ENCODE measurements at regions not wholly inside any gene's neighbourhood (a gene's known extent, or its start where the extent isn't known, plus 50 kb on each side); places are given as distances from the start of the nearest gene placed in this dataset.

GRCh38 chr16:18055411-18055916 is 281.1 kb downstream of the NPIPA8 start:
- DNase-seq: no peak
- H3K27me3 Mint-ChIP-seq: peaks cover 7% of the 10 kb centered on the region
- ATAC-seq: no peak
- no peaks in the 10 kb centered on the region for H3K9me3 Mint-ChIP-seq
- no peaks in the 10 kb centered on the region for H3K4me1 Mint-ChIP-seq
- H3K4me3 Mint-ChIP-seq: no peak overlapping the region
- no peaks in the 10 kb centered on the region for H3K36me3 Mint-ChIP-seq (ENCODE audit: low read depth)
- H3K27ac Mint-ChIP-seq: no peak overlapping the region

DNA sequence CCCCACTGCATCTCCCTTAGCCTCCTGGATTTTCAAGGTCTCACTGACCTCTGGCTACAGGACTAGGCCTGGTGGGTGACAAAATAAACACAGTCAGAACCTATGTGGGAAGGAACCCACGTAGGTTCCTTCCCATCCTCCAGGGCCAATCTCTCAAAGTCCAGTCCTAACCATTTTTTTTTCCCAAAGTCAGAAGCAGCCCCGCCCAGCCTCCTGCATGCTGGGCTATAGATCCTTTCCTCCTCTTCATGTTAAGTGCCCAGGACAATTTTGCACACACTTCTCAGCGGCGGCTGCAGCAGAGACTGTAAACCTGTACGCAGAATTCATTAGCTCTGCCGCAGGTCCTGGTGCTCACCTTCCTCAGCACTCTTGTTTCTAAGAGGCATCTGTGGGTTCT is 285.8 kb downstream of the NPIPA8 start:
- no peak overlapping the region for H3K4me3 Mint-ChIP-seq
- no peaks in the 10 kb centered on the region for H3K9me3 Mint-ChIP-seq
- no peaks in the 10 kb centered on the region for H3K4me1 Mint-ChIP-seq
- ATAC-seq (no peak), DNase-seq (no peak)
- no peak overlapping the region for H3K27ac Mint-ChIP-seq
- no peaks in the 10 kb centered on the region for H3K36me3 Mint-ChIP-seq (ENCODE audit: low read depth)
- H3K27me3 Mint-ChIP-seq: no peaks in the 10 kb centered on the region

GRCh38 chr16:18050234-18050633 is 286.3 kb downstream of the NPIPA8 start:
- no peak for DNase-seq
- Mint-ChIP-seq H3K36me3 (ENCODE audit: low read depth) (no peaks in the 10 kb centered on the region), H3K9me3 (no peaks in the 10 kb centered on the region), H3K4me1 (no peaks in the 10 kb centered on the region), H3K4me3 (no peak overlapping the region), H3K27me3 (no peaks in the 10 kb centered on the region), H3K27ac (no peak overlapping the region)
- ATAC-seq: no peak

- Mint-ChIP-seq H3K27ac (no peak overlapping the region), H3K36me3 (ENCODE audit: low read depth) (no peaks in the 10 kb centered on the region), H3K27me3 (no peaks in the 10 kb centered on the region), H3K4me1 (no peaks in the 10 kb centered on the region), H3K4me3 (no peak overlapping the region), H3K9me3 (no peaks in the 10 kb centered on the region)
- ATAC-seq (no peak), DNase-seq (no peak)
Observed at GRCh38 chr16:18049547-18050133, 286.9 kb downstream of the NPIPA8 start.

GRCh38 chr16:18048853-18049546 is 287.5 kb downstream of the NPIPA8 start:
- Mint-ChIP-seq H3K27me3 (no peaks in the 10 kb centered on the region), H3K4me3 (no peak overlapping the region), H3K4me1 (no peaks in the 10 kb centered on the region), H3K27ac (no peak overlapping the region), H3K9me3 (no peaks in the 10 kb centered on the region), H3K36me3 (ENCODE audit: low read depth) (no peaks in the 10 kb centered on the region)
- ATAC-seq (no peak), DNase-seq (no peak)

DNA sequence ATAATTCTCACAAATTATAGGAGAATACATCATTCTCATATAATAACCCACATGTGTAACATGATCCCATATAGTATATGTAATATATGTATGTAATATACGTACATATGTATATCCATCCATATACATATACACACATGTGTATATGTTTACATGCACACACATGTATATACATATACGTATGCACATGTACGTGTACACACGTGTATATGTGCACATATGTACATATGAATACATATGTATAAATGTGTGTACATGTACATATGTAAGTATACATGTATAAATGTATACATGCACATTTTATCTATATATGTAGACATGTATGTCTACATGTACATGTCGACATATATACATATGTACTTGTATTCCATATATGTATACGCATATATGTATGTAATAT is 288.8 kb downstream of the NPIPA8 start:
- H3K9me3 Mint-ChIP-seq: no peaks in the 10 kb centered on the region
- no peak for ATAC-seq
- no peaks in the 10 kb centered on the region for H3K4me1 Mint-ChIP-seq
- H3K27ac Mint-ChIP-seq: no peak overlapping the region
- H3K4me3 Mint-ChIP-seq: no peak overlapping the region
- no peaks in the 10 kb centered on the region for H3K27me3 Mint-ChIP-seq
- H3K36me3 Mint-ChIP-seq (ENCODE audit: low read depth): no peaks in the 10 kb centered on the region
- DNase-seq: no peak

GRCh38 chr16:18045356-18045755 is 291.2 kb downstream of the NPIPA8 start:
- Mint-ChIP-seq H3K36me3 (ENCODE audit: low read depth) (no peaks in the 10 kb centered on the region), H3K9me3 (no peaks in the 10 kb centered on the region), H3K4me1 (no peaks in the 10 kb centered on the region), H3K27ac (no peak overlapping the region), H3K27me3 (no peaks in the 10 kb centered on the region), H3K4me3 (no peak overlapping the region)
- ATAC-seq (no peak), DNase-seq (no peak)

GRCh38 chr16:18041864-18042834 is 294.4 kb downstream of the NPIPA8 start:
- H3K4me1 Mint-ChIP-seq: no peaks in the 10 kb centered on the region
- ATAC-seq: no peak

GRCh38 chr16:18039931-18040330 is 296.6 kb downstream of the NPIPA8 start:
- Mint-ChIP-seq H3K9me3 (peaks cover 4% of the 10 kb centered on the region), H3K27ac (no peak overlapping the region), H3K36me3 (ENCODE audit: low read depth) (no peaks in the 10 kb centered on the region), H3K27me3 (no peaks in the 10 kb centered on the region), H3K4me1 (no peaks in the 10 kb centered on the region), H3K4me3 (no peak overlapping the region)
- ATAC-seq (no peak), DNase-seq (no peak)

More at GRCh38 chr16:18041864-18042834, 294.4 kb downstream of the NPIPA8 start:
- DNase-seq: no peak
- Mint-ChIP-seq H3K36me3 (ENCODE audit: low read depth) (no peaks in the 10 kb centered on the region), H3K27me3 (no peaks in the 10 kb centered on the region), H3K4me3 (no peak overlapping the region), H3K27ac (no peak overlapping the region), H3K9me3 (peaks cover 1% of the 10 kb centered on the region)

DNA sequence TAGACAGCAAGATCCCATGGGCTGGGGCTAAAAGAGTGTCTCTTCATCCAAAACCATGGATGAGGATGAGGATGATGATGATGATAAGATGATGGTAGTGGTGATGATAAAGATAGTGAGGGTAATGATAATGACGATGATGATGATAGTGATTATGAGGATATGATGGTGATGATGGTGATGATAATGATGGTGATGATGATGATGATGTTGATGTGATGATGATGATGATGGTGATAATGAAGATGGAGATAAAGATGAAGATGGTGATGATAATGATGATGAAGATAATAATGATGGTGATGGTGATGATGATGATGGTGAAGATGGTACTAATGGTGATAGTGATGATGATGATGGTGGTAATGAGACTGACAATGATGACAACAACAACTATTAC is 299.5 kb downstream of the NPIPA8 start:
- H3K4me1 Mint-ChIP-seq: no peaks in the 10 kb centered on the region
- peaks cover 3% of the 10 kb centered on the region for H3K27me3 Mint-ChIP-seq
- H3K36me3 Mint-ChIP-seq (ENCODE audit: low read depth): no peaks in the 10 kb centered on the region
- no peak for ATAC-seq
- no peak overlapping the region for H3K4me3 Mint-ChIP-seq
- no peak overlapping the region for H3K27ac Mint-ChIP-seq
- H3K9me3 Mint-ChIP-seq: peaks cover 4% of the 10 kb centered on the region
- DNase-seq: no peak

- H3K36me3 Mint-ChIP-seq (ENCODE audit: low read depth): no peaks in the 10 kb centered on the region
- no peak for ATAC-seq
Observed at GRCh38 chr16:18024611-18025010, 311.9 kb downstream of the NPIPA8 start.

DNA sequence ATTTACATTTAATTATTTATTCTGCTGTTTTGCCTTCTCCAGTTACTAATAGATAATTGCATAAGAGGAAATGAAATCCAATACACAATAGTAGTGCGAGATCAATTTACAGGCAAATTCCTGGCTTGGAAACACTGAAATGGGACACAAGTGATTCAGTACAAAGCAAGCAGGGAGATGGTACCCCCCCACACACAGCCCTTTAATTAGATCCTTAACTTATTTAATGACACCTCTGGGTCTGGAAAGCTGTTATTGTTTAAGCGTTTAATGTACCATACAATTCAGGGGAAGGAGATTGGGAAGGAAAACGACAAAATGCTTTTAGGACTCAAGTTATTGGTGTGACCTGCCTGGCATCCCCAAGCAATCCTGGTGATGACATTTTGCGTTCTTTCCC is 318.2 kb downstream of the NPIPA8 start:
- DNase-seq (no peak), ATAC-seq (no peak)
- Mint-ChIP-seq H3K4me3 (no peak overlapping the region), H3K27ac (no peak overlapping the region), H3K9me3 (no peaks in the 10 kb centered on the region), H3K4me1 (no peaks in the 10 kb centered on the region), H3K36me3 (ENCODE audit: low read depth) (no peaks in the 10 kb centered on the region), H3K27me3 (peaks cover 8% of the 10 kb centered on the region)

More at GRCh38 chr16:18024611-18025010, 311.9 kb downstream of the NPIPA8 start:
- H3K4me1 Mint-ChIP-seq: no peaks in the 10 kb centered on the region
- H3K4me3 Mint-ChIP-seq: no peak overlapping the region
- no peak overlapping the region for H3K27ac Mint-ChIP-seq
- no peak for DNase-seq
- peaks cover 8% of the 10 kb centered on the region for H3K27me3 Mint-ChIP-seq
- no peaks in the 10 kb centered on the region for H3K9me3 Mint-ChIP-seq

GRCh38 chr16:18013863-18014262 is 322.7 kb downstream of the NPIPA8 start:
- no peak for ATAC-seq
- H3K27me3 Mint-ChIP-seq: peaks cover 8% of the 10 kb centered on the region
- no peaks in the 10 kb centered on the region for H3K36me3 Mint-ChIP-seq (ENCODE audit: low read depth)
- no peaks in the 10 kb centered on the region for H3K9me3 Mint-ChIP-seq
- no peak overlapping the region for H3K27ac Mint-ChIP-seq
- H3K4me3 Mint-ChIP-seq: no peak overlapping the region
- no peaks in the 10 kb centered on the region for H3K4me1 Mint-ChIP-seq
- no peak for DNase-seq

GRCh38 chr16:18008356-18008755 is 328.2 kb downstream of the NPIPA8 start:
- Mint-ChIP-seq H3K36me3 (ENCODE audit: low read depth) (no peaks in the 10 kb centered on the region), H3K27me3 (peaks cover 2% of the 10 kb centered on the region), H3K4me1 (no peaks in the 10 kb centered on the region), H3K4me3 (no peak overlapping the region), H3K9me3 (no peaks in the 10 kb centered on the region), H3K27ac (no peak overlapping the region)
- no peak for ATAC-seq
- no peak for DNase-seq

Measured in activated naive CD8-positive, alpha-beta T cell treated with anti-CD3 and anti-CD28 coated beads, Interleukin-2, amount 50 U/mL, for 24 hours (primary cell).